Thoracic aorta (tissue), 2 donors: ENCODE measurements at regions not wholly inside any gene's neighbourhood (a gene's known extent, or its start where the extent isn't known, plus 50 kb on each side); places are given as distances from the start of the nearest gene placed in this dataset.

Experiments
- ATAC-seq: fragments of 150-250 bp; one replicate; pipeline ENCODE4 v1.8.0; 2017; ENCODE audit warnings: low read depth; ENCODE audit not compliant: insufficient number of reproducible peaks, low FRiP score
- DNase-seq: peaks from one replicate; pipeline ENCODE4 v3.0.0-alpha.2; 2020; ENCODE audit warnings: low spot score
- H3K27ac ChIP-seq, 2 donors: fragments of 200-600 bp; sonication (generic); 1 replicate in 1 of 2; 2 replicates in 1 of 2; pipeline ENCODE4 v1.5.1; 2016; ENCODE audit warnings: mild to moderate bottlenecking in 2 of 2, moderate library complexity in 2 of 2
- H3K27me3 ChIP-seq: fragments of 200-600 bp; sonication (generic); replicated peaks from 2 replicates; pipeline ENCODE4 v1.6.0; 2016; ENCODE audit warnings: mild to moderate bottlenecking; ENCODE audit not compliant: insufficient read depth
- H3K36me3 ChIP-seq: fragments of 200-600 bp; sonication (generic); one replicate; pipeline ENCODE4 v1.5.1; 2016
- H3K4me1 ChIP-seq, 2 donors: fragments of 200-600 bp; sonication (generic); 1 replicate in 1 of 2; 2 replicates in 1 of 2; pipeline versions ENCODE4 v1.5.1 to v1.6.0; 2016; ENCODE audit warnings: low read depth in 2 of 2, mild to moderate bottlenecking in 1 of 2; ENCODE audit not compliant: control insufficient read depth in 1 of 2
- H3K4me3 ChIP-seq: fragments of 200-600 bp; sonication (generic); 2 replicates; pipeline ENCODE4 v1.5.1; 2016; ENCODE audit warnings: mild to moderate bottlenecking
- H3K9me3 ChIP-seq: fragments of 200-600 bp; sonication (generic); 2 replicates; pipeline ENCODE4 v1.5.1; 2016
- TF ChIP-seq, protein P1 (sequence below): fragments of 200-600 bp; sonication (generic); IDR thresholded peaks from one replicate; pipeline ENCODE4 v1.5.1; 2019; ENCODE audit warnings: antibody characterized with exemption

- H3K4me3 ChIP-seq: no peak overlapping the region
- H3K36me3 ChIP-seq: no peaks in the 10 kb centered on the region
- peaks cover 3% of the 10 kb centered on the region for H3K9me3 ChIP-seq
- H3K27me3 ChIP-seq: no peaks in the 10 kb centered on the region
- no peak overlapping the region for H3K27ac ChIP-seq
- ATAC-seq (no peak), DNase-seq (no peak)
- TF ChIP-seq, protein P1, sequence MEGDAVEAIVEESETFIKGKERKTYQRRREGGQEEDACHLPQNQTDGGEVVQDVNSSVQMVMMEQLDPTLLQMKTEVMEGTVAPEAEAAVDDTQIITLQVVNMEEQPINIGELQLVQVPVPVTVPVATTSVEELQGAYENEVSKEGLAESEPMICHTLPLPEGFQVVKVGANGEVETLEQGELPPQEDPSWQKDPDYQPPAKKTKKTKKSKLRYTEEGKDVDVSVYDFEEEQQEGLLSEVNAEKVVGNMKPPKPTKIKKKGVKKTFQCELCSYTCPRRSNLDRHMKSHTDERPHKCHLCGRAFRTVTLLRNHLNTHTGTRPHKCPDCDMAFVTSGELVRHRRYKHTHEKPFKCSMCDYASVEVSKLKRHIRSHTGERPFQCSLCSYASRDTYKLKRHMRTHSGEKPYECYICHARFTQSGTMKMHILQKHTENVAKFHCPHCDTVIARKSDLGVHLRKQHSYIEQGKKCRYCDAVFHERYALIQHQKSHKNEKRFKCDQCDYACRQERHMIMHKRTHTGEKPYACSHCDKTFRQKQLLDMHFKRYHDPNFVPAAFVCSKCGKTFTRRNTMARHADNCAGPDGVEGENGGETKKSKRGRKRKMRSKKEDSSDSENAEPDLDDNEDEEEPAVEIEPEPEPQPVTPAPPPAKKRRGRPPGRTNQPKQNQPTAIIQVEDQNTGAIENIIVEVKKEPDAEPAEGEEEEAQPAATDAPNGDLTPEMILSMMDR: no peak
- H3K4me1 ChIP-seq: no peaks in the 10 kb centered on the region
Measured at GRCh38 chr11:116533186-116533825, 239.5 kb downstream of the BUD13 start.

- Histone ChIP-seq H3K36me3 (no peaks in the 10 kb centered on the region), H3K4me1 (no peaks in the 10 kb centered on the region), H3K27ac (no peak overlapping the region), H3K4me3 (no peak overlapping the region), H3K9me3 (peaks cover 3% of the 10 kb centered on the region), H3K27me3 (no peaks in the 10 kb centered on the region)
- ATAC-seq: no peak
- no peak for DNase-seq
- TF ChIP-seq, protein P1: no peak
Measured at GRCh38 chr11:116532066-116532465, 240.7 kb downstream of the BUD13 start.

DNA sequence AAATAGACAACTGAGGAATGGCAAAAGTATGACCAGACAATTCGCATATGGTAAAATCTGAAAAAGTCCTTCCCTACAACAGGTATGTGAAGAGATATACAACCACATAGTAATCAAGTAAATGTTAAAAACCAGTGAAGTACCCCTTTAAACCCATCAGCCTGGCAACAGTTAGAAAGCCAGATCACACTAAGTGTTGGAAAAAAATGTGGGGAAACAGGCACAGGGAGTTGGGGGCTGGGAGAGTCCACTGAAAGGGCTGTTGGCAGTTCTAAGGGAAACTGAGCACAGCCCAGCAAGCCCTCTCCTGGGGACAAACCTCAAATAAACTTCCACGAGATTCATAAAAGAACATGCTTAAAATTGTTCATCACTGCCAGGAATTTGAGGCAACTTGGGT lies 242.1 kb downstream of the BUD13 start:
- Histone ChIP-seq H3K27ac (no peak overlapping the region), H3K4me1 (no peaks in the 10 kb centered on the region), H3K4me3 (no peak overlapping the region), H3K36me3 (no peaks in the 10 kb centered on the region), H3K27me3 (no peaks in the 10 kb centered on the region), H3K9me3 (peaks cover 3% of the 10 kb centered on the region)
- ATAC-seq: no peak
- TF ChIP-seq, protein P1: no peak
- no peak for DNase-seq

DNA sequence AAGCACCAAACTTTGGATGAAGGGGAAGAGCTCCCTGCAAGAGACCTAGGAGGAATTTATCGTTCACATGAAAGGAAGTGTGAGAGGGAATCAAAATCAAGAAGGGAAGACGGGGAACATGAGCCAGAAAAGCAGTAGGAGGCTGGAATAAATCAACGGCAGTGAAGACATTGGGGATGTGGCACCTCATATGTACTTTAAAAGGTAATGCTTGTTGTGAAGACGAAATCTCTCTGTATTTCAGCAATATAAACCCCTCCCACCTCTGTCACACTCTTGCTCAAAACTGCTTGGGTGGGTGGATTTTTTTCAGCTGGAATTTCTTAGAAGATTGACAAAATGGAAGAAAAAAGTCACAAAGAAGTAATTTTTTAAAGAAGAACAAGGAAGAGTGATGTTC lies 243.5 kb downstream of the BUD13 start:
- DNase-seq (no peak), ATAC-seq (no peak)
- Histone ChIP-seq H3K27ac (no peak overlapping the region), H3K4me1 (no peaks in the 10 kb centered on the region), H3K4me3 (no peak overlapping the region), H3K27me3 (no peaks in the 10 kb centered on the region), H3K9me3 (peaks cover 3% of the 10 kb centered on the region), H3K36me3 (no peaks in the 10 kb centered on the region)
- TF ChIP-seq, protein P1: no peak

DNA sequence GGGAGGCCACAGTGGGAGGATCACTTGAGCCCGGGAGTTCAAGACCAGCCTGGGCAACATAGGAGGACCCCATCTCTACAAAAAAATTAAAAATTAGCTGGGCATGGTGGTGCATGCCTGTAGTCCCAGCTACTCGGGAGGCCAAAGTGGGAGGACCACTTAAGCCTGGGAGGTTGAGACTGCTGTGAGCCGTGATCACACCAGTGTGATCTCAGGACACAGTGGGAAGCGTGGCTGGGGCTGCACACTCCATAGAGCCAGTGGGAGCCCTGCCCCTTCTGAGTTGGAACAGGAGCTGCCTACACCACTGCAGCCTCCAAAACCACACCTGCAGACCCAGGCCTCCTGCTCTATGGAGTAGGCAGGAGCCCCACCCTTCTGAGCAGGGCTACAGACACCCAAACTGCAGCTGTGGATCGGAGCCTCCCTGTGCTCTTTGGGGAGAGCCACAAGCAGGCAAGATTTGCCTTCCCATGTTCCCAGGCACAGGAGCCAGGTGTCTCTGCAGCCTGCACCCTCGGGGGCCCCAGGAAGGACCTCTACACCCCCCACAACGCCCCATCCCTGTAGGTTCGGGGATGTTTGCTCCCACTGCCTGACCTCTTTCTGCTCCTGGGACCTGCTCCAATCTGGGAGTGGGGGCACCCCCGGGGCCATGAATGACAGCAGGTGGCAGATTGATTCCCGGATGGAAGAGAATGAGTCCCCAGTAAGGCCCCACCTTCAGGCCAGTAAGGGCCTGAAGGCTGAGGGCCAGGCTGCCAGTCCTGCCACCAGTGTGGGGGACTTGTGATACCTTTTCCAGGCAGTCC lies 245.4 kb downstream of the BUD13 start:
- Histone ChIP-seq H3K4me1 (no peaks in the 10 kb centered on the region), H3K27ac (no peak overlapping the region), H3K9me3 (peaks cover 3% of the 10 kb centered on the region), H3K27me3 (no peaks in the 10 kb centered on the region), H3K36me3 (no peaks in the 10 kb centered on the region), H3K4me3 (no peak overlapping the region)
- no peak for DNase-seq
- TF ChIP-seq, protein P1: no peak
- no peak for ATAC-seq
